LNCaP clone FGC (cell line): ENCODE measurements at regions not wholly inside any gene's neighbourhood (a gene's known extent, or its start where the extent isn't known, plus 50 kb on each side); places are given as distances from the start of the nearest gene placed in this dataset.
"Not testable (repeated sequence)": the region's sequence is repeated elsewhere in the genome, so short reads cannot be mapped to it uniquely, and the experiment has no call there.

Experiments
- DNase-seq: peaks from one replicate; pipeline ENCODE4 v3.0.0-alpha.2; 2011; ENCODE audit warnings: low read depth
- H3K4me3 ChIP-seq: 2 replicates; pipeline ENCODE4 v1.5.1; 2011; ENCODE audit warnings: mild to moderate bottlenecking, low read depth, low read length, control low read depth
- CTCF ChIP-seq: IDR thresholded peaks from 2 replicates; pipeline ENCODE4 v1.5.1; 2012; ENCODE audit warnings: mild to moderate bottlenecking; ENCODE audit not compliant: control insufficient read depth, insufficient read depth; ENCODE audit errors: extremely low read depth

DNA sequence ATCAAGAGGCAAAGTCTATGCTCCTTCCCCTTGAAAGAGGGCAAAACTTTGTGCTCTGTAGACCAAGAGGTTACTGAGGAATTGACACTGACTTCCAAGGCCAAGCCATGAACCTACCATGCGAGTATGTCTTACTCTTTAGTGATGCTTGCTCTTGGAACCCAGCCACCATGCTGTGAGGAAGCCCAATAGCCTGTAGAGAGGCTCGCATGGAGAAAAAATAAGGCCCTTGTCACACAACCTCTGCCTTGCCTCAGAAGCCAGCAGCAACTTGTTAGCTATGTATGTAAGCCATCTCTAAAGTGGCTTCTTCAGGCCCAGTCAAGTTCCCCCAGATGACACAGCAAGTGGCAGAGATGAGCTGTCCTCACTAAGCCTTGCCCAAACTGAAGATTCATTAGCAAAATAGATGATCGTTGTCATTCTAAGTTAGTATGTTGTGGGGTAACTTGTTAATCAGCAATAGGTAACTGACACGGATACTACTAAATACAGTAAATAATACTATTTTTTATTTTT lies 66.1 kb upstream of the RGPD5 start:
- DNase-seq = no peak
- no peak overlapping the region for H3K4me3 ChIP-seq
- no peak for TF ChIP-seq CTCF

DNA sequence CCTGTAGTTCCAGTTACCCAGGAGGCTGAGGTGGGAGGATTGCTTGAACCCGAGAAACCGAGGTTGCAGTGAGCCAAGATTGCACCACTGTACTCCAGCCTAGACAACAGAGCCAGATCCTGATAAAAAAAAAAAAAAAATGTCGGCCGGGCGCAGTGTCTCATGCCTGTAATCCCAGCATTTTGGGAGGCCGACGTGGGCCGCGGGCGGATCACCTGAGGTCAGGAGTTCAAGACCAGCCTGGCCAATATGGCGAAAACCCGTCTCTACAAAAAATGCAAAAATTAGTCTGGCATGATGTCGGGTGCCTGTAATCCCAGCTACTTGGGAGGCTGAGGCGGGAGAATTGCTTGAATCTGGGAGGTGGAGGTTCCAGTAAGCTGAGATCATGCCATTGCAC lies 60.4 kb upstream of the RGPD5 start:
- DNase-seq = not testable (repeated sequence)

GRCh38 chr2:109736177-109736827 lies 57.8 kb upstream of the RGPD5 start:
- no peak for DNase-seq
- peak; percentile 64 for TF ChIP-seq CTCF
- H3K4me3 ChIP-seq = no peak overlapping the region

More for the DNA sequence above, 60.4 kb upstream of the RGPD5 start:
- H3K4me3 ChIP-seq = not testable (repeated sequence)
